ENCODE measurements at regions not wholly inside any gene's neighbourhood (a gene's known extent, or its start where the extent isn't known, plus 50 kb on each side); places are given as distances from the start of the nearest gene placed in this dataset.

DNA sequence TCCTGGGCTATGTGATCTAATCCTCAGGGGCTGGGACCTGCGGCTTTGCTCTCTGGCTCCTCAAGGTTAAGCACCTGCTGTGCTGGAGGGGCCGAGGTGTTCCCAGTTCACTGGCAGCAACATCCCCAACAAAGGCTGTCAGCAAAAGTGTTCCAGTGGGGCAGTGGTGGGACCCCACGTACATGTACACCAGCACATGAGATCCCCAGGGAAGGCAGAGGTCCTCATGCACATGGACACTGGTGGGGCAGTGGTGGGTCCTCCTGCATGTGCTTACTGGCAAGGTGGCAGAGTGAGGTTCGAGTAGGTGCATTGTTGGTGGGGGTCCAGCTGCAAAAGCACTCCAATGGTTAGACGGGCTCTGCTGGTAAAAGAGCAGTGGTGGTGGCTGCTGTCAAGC, 255.6 kb upstream of the MPDZ start:
- TF ChIP-seq CTCF (IDR thresholded peaks at IDR 0.05 in 2 of 3, conservative IDR thresholded peaks at IDR 0.05 in 1 of 3; ENCODE audit: control insufficient read depth in 2 of 3, extremely low read depth in 1 of 3, insufficient read depth in 1 of 3, low read depth in 3 of 3, low read length in 3 of 3) (no peak), RAD21 (IDR thresholded peaks at IDR 0.05; ENCODE audit: insufficient read depth, low read depth, low read length) (no peak), POLR2AphosphoS5 (IDR thresholded peaks at IDR 0.05; ENCODE audit: low read length) (no peak), NFYA (IDR thresholded peaks at IDR 0.05; ENCODE audit: borderline replicate concordance, low read depth, low read length) (no peak), POLR2A (IDR thresholded peaks at IDR 0.05; ENCODE audit: low read depth, low read length) (no peak), SRF (IDR thresholded peaks at IDR 0.05; ENCODE audit: low read depth in 2 of 2, low read length in 2 of 2) (no peak), EZH2 (IDR thresholded peaks at IDR 0.05; ENCODE audit: borderline replicate concordance, control insufficient read depth, low read depth, low read length) (no peak), BHLHE40 (IDR thresholded peaks at IDR 0.05; ENCODE audit: borderline replicate concordance in 1 of 2, low read depth in 2 of 2, low read length in 1 of 2) (no peak), EP300 (IDR thresholded peaks at IDR 0.05; ENCODE audit: borderline replicate concordance in 1 of 2, control insufficient read depth in 1 of 2, low read depth in 2 of 2, low read length in 2 of 2) (no peak), NFIC (IDR thresholded peaks at IDR 0.05; ENCODE audit: low read depth, low read length) (no peak), MXI1 (IDR thresholded peaks at IDR 0.05; ENCODE audit: low read depth, low read length) (no peak), ZNF274 (IDR thresholded peaks at IDR 0.05; ENCODE audit: insufficient read depth, insufficient read length) (no peak)
